Lung (tissue), 11 donors: ENCODE measurements at regions not wholly inside any gene's neighbourhood (a gene's known extent, or its start where the extent isn't known, plus 50 kb on each side); places are given as distances from the start of the nearest gene placed in this dataset.

Experiments used
- ATAC-seq: fragments of 200-7000 bp; cut with Tn5 transposase; one replicate; pipeline ENCODE4 v1.9.1; 2020; ENCODE audit warnings: moderate number of reproducible peaks; ENCODE audit not compliant: insufficient read depth, low FRiP score
- DNase-seq, 3 donors: peaks; one replicate each; pipeline ENCODE4 v3.0.0-alpha.2; 2013 to 2017
- H3K27ac ChIP-seq, 2 donors: one replicate each; pipeline ENCODE4 v1.5.1; 2013; ENCODE audit warnings: mild to moderate bottlenecking in 2 of 2, moderate library complexity in 2 of 2, control low read depth in 1 of 2, inconsistent platforms in 1 of 2, low read depth in 1 of 2, low read length in 1 of 2
- H3K27me3 ChIP-seq, 3 donors: one replicate each; pipeline ENCODE4 v1.5.1; 2013; ENCODE audit warnings: low read length in 2 of 3; ENCODE audit not compliant: control insufficient read depth in 3 of 3, insufficient read depth in 3 of 3
- H3K36me3 ChIP-seq, 4 donors: one replicate each; pipeline ENCODE4 v1.5.1; 2013; ENCODE audit warnings: low read length in 4 of 4, mild to moderate bottlenecking in 1 of 4, moderate library complexity in 1 of 4; ENCODE audit not compliant: control insufficient read depth in 4 of 4, insufficient read depth in 4 of 4
- H3K4me1 ChIP-seq, 5 donors: one replicate each; pipeline ENCODE4 v1.5.1; 2013; ENCODE audit warnings: low read length in 5 of 5, mild to moderate bottlenecking in 2 of 5, moderate library complexity in 1 of 5; ENCODE audit not compliant: control insufficient read depth in 5 of 5, insufficient read depth in 5 of 5
- H3K4me3 ChIP-seq: one replicate; pipeline ENCODE4 v1.5.1; 2013; ENCODE audit warnings: mild to moderate bottlenecking, control low read depth, moderate library complexity
- H3K9ac ChIP-seq, 2 donors: one replicate each; pipeline ENCODE4 v1.5.1; 2013; ENCODE audit warnings: low read length in 2 of 2, control low read depth in 1 of 2; ENCODE audit not compliant: insufficient read depth in 1 of 2
- H3K9me3 ChIP-seq, 4 donors: one replicate each; pipeline ENCODE4 v1.5.1; 2013; ENCODE audit warnings: low read length in 3 of 4, mild to moderate bottlenecking in 1 of 4, moderate library complexity in 1 of 4; ENCODE audit not compliant: control insufficient read depth in 4 of 4, insufficient read depth in 3 of 4
- WGBS, 2 donors: extraction: QIAGEN DNeasy Blood & Tissue Kit; methylation state at CpG; one replicate each; pipeline ENCODE4 v1.1.7; 2013; 5-methylcytosine and 5-hydroxymethylcytosine counted together
- TF ChIP-seq, protein P1 (sequence below): IDR thresholded peaks from 2 replicates; pipeline ENCODE4 v1.5.1; 2012; ENCODE audit warnings: mild to moderate bottlenecking; ENCODE audit errors: control extremely low read depth, extremely low read depth
- donor health status: control.
- donor health status: control.
- donor health status: Bipolar disorder and iron deficiency.
- donor health status: healthy.
- donor health status: DM: yes; HTN: yes; CAD: no.

GRCh38 chr11:98260983-98261382 lies 759.8 kb upstream of the CNTN5 start:
- TF ChIP-seq, protein P1, sequence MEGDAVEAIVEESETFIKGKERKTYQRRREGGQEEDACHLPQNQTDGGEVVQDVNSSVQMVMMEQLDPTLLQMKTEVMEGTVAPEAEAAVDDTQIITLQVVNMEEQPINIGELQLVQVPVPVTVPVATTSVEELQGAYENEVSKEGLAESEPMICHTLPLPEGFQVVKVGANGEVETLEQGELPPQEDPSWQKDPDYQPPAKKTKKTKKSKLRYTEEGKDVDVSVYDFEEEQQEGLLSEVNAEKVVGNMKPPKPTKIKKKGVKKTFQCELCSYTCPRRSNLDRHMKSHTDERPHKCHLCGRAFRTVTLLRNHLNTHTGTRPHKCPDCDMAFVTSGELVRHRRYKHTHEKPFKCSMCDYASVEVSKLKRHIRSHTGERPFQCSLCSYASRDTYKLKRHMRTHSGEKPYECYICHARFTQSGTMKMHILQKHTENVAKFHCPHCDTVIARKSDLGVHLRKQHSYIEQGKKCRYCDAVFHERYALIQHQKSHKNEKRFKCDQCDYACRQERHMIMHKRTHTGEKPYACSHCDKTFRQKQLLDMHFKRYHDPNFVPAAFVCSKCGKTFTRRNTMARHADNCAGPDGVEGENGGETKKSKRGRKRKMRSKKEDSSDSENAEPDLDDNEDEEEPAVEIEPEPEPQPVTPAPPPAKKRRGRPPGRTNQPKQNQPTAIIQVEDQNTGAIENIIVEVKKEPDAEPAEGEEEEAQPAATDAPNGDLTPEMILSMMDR: no peak
- Histone ChIP-seq H3K9ac (no peak overlapping the region), H3K9me3 (no peaks in the 10 kb centered on the region), H3K4me3 (no peak overlapping the region), H3K36me3 (no peaks in the 10 kb centered on the region), H3K27ac (no peak overlapping the region), H3K4me1 (no peaks in the 10 kb centered on the region), H3K27me3 (no peaks in the 10 kb centered on the region)
- ATAC-seq (no peak), DNase-seq (no peak)
- 91 to 92% methylated on average over 1 of the region's 1 CpG for WGBS, 2 donors

DNA sequence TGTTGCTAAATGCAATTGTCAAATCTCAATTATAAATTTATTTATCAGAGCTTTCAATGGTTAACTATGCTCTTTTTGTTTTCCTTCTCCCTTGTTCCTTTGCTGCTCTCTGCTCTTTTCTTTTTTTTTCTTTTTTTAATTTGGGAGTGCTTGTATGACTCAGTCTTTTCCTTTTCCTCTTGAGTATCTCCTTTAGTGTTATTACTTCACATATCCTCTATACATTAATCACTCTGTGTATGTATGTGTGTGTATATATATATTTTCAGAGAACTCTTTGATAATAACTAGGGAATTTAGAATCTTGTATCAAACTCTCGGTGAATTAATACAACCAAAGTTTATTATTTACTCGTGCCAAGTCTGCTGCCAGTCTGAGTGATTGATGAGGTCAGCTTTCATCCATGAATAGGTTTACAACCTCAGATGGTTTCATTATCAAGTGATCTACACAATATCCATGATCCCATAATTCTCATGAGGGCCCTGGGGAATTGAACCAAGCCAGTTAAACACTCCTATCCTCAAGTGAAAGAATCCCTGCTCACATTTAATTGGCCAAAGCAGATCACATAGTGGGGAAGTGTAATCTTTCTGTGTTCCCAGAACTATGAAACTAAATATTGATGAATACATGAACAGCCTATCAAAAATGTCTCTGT lies 743.4 kb upstream of the CNTN5 start:
- Histone ChIP-seq H3K27ac (no peak overlapping the region), H3K4me1 (no peaks in the 10 kb centered on the region), H3K9me3 (no peaks in the 10 kb centered on the region), H3K36me3 (no peaks in the 10 kb centered on the region), H3K9ac (no peak overlapping the region), H3K27me3 (no peaks in the 10 kb centered on the region), H3K4me3 (no peak overlapping the region)
- DNase-seq: no peak
- 51 to 52% methylated on average over 2 of the region's 2 CpGs for WGBS, 2 donors
- ATAC-seq: no peak
- TF ChIP-seq, protein P1: no peak

DNA sequence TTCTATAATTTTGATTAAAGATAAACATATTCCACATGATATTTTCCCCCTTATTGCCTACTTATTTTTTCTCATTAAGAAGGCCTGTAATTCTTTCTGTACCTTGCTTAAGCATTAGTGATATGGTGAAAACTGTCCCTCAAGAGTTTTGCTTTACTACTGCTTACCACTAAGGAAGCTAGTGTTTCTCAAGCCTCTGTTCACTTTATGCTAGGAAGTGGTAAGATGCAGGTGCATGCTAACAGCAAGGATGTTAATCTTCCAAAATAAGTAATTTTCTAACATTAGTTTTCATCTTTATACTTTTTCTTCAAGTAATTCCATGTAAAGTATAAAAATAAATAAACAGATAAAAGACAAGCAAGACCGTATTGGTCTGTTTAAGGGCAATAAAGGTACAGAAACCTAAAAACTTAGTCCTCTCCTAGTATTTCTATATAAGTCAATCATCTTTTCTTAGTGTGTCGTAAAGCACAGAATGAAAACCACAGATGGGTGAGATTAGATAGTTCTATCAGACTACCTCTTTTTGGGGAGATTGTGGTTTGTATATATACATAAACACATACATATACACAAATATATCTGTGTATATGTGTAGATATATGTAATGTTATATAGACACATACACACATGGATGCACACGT lies 731.0 kb upstream of the CNTN5 start:
- H3K27ac ChIP-seq: no peak overlapping the region
- no peaks in the 10 kb centered on the region for H3K36me3 ChIP-seq
- ATAC-seq (no peak), DNase-seq (no peak)
- H3K9me3 ChIP-seq: no peaks in the 10 kb centered on the region
- H3K9ac ChIP-seq: no peak overlapping the region
- H3K4me1 ChIP-seq: no peaks in the 10 kb centered on the region
- 59 to 80% methylated on average over 3 of the region's 3 CpGs for WGBS, 2 donors
- no peak overlapping the region for H3K4me3 ChIP-seq
- TF ChIP-seq, protein P1: no peak
- no peaks in the 10 kb centered on the region for H3K27me3 ChIP-seq
